ENCODE measurements at regions not wholly inside any gene's neighbourhood (a gene's known extent, or its start where the extent isn't known, plus 50 kb on each side); places are given as distances from the start of the nearest gene placed in this dataset.
A peak's percentile ranks its signal among the peaks of the same experiment; 100 is the strongest.
"Not testable (repeated sequence)": the region's sequence is repeated elsewhere in the genome, so short reads cannot be mapped to it uniquely, and the experiment has no call there.

- no peak for DNase-seq (ENCODE audit: low spot score)
Measured at GRCh38 chr9:22217254-22217653, 208.1 kb upstream of the CDKN2B start.

- not testable (repeated sequence) for DNase-seq (ENCODE audit: low spot score)
Measured at GRCh38 chr9:22225856-22226255, 216.8 kb upstream of the CDKN2B start.

GRCh38 chr9:22227986-22228385, 218.6 kb upstream of the DMRTA1 start:
- DNase-seq (ENCODE audit: low spot score), result no peak

- DNase-seq (ENCODE audit: low spot score), result no peak
Measured at GRCh38 chr9:22228542-22228941, 218.1 kb upstream of the DMRTA1 start.

GRCh38 chr9:22229069-22229468, 217.6 kb upstream of the DMRTA1 start:
- DNase-seq (ENCODE audit: low spot score), result no peak

- DNase-seq (ENCODE audit: low spot score), result not testable (repeated sequence)
Measured at GRCh38 chr9:22231309-22231708, 215.3 kb upstream of the DMRTA1 start.

- no peak for DNase-seq (ENCODE audit: low spot score)
Measured at GRCh38 chr9:22232971-22233370, 213.7 kb upstream of the DMRTA1 start.

GRCh38 chr9:22237497-22238363, 208.9 kb upstream of the DMRTA1 start:
- DNase-seq (ENCODE audit: low spot score), result no peak

- DNase-seq (ENCODE audit: low spot score), result no peak
Measured at GRCh38 chr9:22238809-22239684, 207.6 kb upstream of the DMRTA1 start.

- no peak for DNase-seq (ENCODE audit: low spot score)
Measured at GRCh38 chr9:22240619-22241018, 206.0 kb upstream of the DMRTA1 start.

- no peak for DNase-seq (ENCODE audit: low spot score)
Measured at GRCh38 chr9:22241024-22241423, 205.6 kb upstream of the DMRTA1 start.

GRCh38 chr9:22241611-22242010, 205.0 kb upstream of the DMRTA1 start:
- no peak for DNase-seq (ENCODE audit: low spot score)

GRCh38 chr9:22244139-22245011, 202.2 kb upstream of the DMRTA1 start:
- peak; percentile 8 for DNase-seq (ENCODE audit: low spot score)

- no peak for DNase-seq (ENCODE audit: low spot score)
Measured at GRCh38 chr9:22255337-22255736, 191.3 kb upstream of the DMRTA1 start.

- no peak for DNase-seq (ENCODE audit: low spot score)
Measured at GRCh38 chr9:22256381-22256780, 190.2 kb upstream of the DMRTA1 start.

- DNase-seq (ENCODE audit: low spot score), result no peak
Measured at GRCh38 chr9:22257026-22257816, 189.4 kb upstream of the DMRTA1 start.

- no peak for DNase-seq (ENCODE audit: low spot score)
Measured at GRCh38 chr9:22265038-22265437, 181.6 kb upstream of the DMRTA1 start.

- DNase-seq (ENCODE audit: low spot score), result no peak
Measured at GRCh38 chr9:22265534-22265933, 181.1 kb upstream of the DMRTA1 start.

GRCh38 chr9:22274477-22274876, 172.1 kb upstream of the DMRTA1 start:
- no peak for DNase-seq (ENCODE audit: low spot score)

- no peak for DNase-seq (ENCODE audit: low spot score)
Measured at GRCh38 chr9:22278426-22278825, 168.2 kb upstream of the DMRTA1 start.

GRCh38 chr9:22279636-22280035, 167.0 kb upstream of the DMRTA1 start:
- DNase-seq (ENCODE audit: low spot score), result no peak

Measured in CD4-positive, alpha-beta T cell treated with Interleukin-6 at 100 ng/mL for 8 hours (primary cell).